A204.1 (cell line): ENCODE measurements at regions not wholly inside any gene's neighbourhood (a gene's known extent, or its start where the extent isn't known, plus 50 kb on each side); places are given as distances from the start of the nearest gene placed in this dataset.
"Not testable (repeated sequence)": the region's sequence is repeated elsewhere in the genome, so short reads cannot be mapped to it uniquely, and the experiment has no call there.

Experiments used
- FAIRE-seq: peaks from 2 replicates; lab custom pipeline; 2012; peaks lifted over from hg19 to GRCh38; lab: Jason Lieb, UNC

DNA sequence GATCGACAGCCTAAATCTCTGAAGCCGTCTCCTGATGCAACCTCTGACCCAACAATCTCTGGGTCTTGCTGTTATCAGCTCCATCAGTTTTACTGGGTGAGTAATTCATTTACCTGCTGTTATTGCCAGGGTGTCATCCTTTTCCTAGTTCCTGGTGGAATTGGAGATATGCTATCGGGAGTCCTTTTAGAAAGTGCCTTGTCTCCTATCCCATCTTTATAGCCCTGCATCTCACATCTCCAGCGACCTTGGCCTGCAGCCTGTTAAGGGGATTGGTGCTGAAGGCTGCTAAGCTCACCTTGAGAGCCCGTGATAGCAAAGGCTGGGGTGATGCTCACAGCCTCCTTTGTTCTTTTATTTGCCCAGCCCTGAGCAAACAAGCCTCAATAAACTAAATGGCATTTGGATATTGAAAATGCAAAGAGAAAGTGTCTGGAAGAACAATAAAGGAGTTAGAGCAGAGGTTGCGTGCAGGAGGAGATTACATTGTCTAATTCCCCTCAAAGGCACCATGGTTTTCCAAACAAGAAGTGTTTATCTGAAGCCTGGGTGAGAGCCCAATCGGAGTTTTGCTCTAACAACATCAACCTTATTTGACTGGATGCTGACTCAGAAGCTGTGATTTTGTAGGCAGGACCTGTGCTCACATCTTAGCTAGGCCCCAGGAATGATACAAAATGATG, 101.8 kb downstream of the RPLP1 start:
- FAIRE-seq: no peak

DNA sequence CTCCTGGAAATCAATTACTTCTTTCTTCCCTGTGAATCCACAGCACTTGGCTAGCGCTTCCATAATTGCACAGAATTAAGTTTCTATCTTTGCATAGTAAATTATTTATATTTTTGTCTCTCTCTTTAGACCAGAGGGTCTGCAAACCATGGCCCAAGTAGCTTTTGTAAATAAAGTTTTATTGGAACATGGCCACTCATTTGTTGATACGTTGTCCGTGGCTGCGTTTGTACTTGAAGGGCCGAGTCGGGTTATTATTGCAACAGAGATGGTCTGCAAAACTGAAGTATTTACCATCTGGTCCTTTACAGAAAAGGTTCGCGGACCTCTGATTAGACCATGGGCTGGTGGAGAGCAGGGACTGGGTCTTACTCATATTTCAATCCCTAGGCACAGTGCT, 102.5 kb downstream of the RPLP1 start:
- FAIRE-seq: no peak

DNA sequence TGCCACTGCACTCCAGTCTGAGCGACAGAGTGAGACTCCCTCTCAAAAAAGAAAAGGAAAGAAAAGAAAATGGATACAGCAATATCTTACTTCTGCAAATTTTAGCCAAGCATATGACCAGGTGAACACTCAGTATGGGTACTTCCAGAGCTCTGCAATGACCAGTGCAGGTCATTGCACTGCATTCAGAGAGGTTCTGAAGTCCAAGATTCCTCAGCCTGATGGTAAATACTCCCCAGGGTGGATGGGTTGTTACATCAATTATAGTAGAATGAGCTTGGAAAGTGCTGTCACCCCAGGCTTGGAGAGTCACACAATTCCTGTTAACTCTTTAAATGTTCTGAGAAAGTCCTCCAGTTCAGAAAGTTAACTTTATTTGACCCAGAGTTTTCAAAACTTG, 103.7 kb downstream of the RPLP1 start:
- no peak for FAIRE-seq

DNA sequence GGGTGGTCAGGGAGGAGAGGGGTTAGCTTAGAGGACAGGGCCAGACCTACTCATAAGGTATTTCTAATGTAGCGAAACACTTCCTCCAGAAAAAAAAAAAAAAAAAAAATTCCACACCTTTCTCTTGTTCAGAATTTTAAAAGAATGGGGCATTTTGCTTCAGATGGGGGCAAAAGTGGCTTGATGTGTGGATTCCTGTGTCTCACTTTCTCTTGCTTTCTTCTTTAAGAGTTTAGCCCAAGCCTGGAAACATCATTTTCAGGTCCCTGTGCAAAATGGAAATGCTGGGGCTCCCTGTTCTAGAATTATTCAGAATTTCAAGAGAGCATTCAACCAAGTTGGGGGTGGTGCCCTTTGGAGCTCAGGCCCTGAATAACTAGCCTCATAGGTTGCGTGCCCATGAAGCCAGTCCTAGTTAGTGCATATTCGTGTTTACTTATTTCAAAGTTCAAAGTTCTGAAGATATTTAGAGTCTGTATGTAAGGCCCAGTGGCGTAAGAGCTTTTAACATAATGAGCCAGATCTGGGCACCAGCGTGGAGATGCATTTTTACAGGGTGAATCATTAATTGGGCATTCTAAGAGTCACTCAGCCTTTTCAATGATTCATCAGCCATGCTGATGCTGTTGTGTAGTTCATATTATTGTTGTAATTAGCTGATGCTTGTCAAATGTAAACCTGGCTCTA, 104.5 kb downstream of the RPLP1 start:
- FAIRE-seq: no peak

DNA sequence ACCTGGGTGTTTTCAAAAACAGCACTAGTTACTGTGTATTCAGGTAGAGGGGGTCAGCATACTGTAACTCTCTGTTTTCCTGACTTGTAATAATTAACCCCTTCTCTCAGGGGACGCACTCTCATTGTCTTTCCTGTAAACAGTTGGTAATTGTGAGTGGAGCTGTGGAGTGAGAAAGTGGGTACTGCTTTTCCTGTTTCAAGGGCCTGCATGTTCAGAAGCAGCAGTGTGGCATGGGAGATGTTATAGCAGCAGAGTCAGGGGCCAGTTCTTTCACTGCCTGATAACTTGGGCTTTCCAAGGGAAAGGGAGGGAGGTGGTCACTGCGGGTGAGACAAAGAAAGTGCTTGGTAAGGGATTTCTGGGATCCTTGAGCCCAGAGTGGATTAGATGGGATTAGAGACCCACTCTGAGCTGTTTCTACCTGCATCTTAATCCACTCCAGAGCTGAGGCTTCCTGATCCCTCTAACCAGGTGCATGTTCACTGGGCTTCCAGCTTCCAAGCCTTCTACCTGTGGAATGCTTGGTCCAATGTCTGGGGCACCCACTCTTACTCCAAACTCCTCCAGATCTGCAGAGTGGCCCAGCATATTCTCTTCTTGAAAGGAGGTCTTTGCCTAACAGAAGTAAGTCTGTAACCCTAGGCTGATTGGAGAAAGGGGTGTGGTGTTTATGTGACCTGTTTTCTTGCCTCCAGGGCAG, 105.2 kb downstream of the RPLP1 start:
- no peak for FAIRE-seq

DNA sequence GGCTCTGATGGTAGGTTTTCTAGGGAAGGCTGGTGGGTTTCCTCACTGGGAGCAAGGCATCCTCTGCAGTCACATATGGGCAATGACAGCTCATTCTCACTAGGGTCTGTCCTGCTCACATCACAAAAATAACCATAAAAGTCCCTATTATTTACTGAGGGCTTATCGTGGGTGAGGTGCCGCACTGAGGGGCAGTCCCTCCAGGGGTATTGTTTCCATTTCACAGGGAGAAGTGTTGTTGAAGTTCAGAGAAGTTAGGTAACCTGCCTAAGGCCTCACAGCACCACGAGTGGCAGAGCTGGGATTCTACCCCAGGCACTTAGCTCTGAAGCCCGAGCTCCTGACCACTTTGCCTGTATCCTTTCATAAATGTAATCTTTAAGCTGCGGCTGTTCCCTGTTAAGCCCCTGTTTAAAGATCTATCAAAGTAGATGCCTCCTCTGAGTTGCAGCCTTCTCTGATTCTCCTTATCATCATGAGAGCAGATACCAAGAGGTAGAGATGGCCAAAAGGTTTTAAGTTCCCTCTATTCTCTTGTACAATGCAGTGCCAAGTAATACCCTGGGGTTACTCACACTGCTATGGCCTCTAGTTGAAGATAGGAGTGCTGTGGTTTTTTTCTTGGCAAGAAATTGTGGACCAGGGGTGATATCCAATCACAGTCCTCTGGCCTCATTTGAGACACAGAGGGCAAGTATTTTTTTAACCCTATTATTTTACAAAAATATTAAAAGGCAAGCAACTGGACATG, 107.0 kb downstream of the RPLP1 start:
- FAIRE-seq: no peak

DNA sequence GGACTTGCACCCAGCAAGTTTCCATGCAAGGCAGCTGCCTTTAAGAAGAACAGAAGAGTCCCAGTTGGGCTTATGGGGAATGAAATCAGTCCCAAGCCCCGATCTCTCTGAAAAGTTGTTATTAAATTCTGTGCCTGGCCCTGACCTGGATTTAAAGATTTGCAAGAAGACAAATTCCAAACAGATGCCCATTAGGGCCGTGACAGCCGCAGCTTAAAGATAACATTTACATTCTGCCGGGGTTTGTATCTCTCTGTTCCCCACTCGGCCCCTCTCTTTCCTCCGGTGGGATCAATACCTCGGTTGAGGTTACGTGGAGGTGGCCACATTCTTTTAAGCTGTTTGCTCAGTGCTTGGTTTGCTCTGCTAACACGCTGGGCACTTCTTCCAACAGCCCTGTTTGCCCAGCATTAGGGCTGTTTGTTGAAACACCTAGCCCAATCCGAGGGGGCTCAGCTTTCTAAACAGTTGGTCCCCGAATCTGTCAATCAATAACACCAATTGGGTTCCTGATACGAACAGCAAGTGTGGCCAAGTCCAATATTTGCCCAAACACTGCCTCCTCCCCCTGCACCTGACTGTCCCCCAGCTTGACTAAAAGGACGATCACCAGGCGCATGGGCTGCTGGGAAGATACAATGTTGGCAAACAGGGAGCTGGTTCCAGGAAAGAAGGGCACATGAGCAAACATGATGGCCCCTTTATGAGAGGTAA, 108.6 kb downstream of the RPLP1 start:
- FAIRE-seq: no peak

DNA sequence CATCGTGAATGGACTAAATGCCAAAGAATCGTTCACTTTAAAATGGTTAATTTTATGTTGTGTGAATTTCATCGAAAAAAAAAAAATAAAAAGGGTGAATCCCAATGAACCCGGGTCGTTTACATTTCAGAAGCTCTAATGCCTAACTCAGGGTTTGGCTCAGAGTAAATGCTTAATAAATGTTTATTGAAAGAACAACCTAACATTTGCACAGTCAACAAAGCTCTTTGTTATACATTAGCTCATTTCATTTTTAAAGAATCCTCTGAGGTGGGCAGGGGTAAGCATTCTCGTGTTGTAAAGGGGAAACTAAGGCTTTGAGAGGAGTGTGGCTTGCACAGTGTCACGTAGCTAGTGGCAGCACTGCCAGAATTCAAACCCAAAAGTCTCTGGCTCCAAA, 109.5 kb downstream of the RPLP1 start:
- no peak for FAIRE-seq

DNA sequence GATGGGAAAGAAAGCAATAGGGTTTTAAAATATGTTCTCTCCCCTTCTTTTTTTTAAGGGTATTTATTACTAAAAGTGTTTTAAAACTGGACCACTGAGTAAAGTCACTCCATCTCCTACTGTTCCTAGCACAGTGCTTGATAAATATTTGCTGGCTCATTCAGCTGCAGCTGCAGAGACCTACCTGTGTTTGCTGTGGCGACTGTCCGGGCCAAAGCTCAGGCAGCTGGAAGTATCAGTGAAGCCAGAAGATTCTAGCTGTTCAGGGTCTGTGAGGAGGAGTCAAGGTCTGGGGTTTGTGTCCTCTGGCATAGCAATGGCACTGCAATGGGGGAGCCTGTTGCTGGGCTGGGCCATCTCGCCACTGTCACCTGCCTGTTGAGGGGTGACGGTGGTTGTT, 109.9 kb downstream of the RPLP1 start:
- no peak for FAIRE-seq

DNA sequence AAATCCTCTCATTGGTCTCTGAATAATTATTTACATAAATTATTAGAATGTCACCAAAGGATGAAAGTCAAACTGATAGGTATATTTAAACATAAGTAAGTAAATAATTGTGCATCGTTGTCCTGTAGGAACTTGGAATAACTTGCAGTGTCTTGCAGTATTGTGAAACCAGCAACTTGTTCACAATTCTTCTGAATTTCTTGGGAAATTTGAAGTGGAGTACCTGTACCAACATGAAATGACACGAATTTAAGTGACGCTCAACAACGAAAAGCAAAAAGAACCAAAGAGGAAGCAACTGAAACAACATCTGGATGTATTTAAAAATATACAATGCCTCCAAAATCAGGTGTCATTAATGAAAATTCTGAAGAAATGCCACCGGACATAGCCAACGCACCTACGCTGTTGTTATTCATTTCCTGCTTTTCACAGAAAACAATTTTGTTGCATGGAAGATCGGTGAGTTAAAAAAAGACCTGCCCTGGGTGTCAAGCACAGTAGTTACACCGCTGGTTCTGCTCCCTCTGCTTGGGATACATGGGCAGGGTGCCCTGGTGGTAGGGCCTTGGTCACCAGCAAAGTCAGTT, 112.5 kb downstream of the RPLP1 start:
- FAIRE-seq: no peak

DNA sequence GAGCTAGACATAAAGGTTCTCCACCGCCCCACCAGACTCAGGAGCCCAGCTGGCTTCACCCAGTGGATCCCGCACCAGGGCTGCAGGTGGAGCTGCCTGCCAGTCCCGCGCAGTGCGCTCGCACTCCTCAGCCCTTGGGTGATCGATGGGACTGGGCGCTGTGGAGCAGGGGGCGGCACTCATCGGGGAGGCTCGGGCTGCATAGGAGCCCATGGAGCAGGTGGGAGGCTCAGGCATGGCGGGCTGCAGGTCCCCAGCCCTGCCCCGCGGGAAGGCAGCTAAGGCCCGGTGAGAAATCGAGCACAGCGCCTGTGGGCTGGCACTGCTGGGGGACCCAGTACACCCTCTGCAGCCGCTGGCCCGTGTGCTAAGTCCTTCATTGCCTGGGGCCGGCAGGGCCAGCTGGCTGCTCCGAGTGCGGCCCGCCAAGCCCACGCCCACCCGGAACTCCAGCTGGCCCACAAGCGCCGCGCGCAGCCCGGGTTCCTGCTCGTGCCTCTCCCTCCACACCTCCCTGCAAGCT, 114.7 kb downstream of the RPLP1 start:
- FAIRE-seq: not testable (repeated sequence)

DNA sequence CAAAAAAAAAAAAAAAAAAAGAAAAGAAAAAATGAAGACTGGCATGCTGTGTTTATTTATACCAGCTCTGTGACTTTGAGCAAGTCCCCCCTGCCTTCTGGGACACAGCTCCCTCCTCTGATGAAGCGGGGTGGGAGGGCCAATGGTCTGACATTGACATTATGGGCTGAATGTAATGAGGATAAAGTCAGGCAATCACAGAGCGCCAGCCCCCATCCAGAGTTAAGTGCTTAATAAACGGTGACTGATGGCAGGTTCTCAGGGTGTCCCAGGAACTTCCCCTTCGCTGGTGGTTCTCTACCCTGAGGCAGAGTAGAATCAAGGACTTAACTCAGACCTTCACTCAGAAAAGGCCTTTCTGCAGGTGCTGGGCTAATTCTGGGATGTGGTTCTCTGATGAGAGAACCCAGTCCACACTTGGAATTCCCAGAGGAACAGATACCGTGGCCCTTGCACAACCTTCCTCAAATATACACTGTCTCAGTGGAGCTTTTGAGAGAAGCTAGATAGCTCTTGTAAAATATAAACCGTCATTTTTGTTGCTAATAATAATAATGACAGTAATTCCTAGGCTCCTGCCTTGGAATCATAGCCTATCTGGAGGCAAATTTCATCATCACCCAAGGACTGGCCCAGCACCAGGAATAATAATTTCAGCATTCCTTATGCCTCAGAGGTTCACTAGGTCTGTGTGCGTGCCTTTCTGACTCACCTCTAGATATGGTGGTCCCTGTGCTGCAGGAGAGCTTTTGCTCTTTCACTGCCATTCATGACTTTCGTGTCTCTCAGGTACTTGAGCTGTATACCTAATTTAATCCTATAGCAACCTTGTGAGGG, 115.8 kb downstream of the RPLP1 start:
- no peak for FAIRE-seq

DNA sequence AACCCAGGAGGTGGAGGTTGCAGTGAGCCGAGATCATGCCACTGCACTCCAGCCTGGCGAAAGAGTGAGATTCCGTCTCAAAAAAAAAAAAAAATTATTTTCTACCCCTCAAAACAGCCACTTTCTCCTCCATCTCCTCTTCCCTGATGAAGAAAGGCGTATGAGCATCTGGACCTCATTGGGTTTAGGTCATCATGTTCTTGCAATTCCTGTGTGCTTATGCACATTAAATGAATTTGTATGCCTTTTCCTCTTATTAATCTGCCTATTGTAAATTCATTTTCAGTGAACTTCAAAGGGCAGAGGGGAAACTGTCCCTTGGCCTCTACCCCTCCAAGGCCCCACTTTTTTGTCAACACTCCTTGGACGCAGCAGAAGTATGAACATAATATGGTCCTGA, 117.8 kb downstream of the RPLP1 start:
- FAIRE-seq: no peak

DNA sequence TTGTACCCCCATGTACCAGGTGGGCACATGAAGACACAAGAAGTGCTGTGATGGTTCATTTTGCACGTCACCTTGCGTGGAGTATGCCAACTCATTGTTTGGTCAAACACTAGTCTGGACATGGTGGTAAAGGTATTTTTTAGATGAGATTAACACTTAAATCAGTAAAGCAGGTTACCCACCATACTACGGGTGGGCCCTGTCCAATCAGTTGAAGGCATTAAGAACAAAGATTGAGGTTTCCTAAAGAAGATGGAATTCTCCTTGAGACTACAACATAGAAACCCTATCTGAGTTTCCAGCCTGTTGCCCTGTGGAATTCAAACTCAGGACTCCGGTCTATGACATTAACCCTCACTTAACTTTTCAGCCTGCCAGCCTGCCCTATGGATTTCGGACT, 118.4 kb downstream of the RPLP1 start:
- no peak for FAIRE-seq

DNA sequence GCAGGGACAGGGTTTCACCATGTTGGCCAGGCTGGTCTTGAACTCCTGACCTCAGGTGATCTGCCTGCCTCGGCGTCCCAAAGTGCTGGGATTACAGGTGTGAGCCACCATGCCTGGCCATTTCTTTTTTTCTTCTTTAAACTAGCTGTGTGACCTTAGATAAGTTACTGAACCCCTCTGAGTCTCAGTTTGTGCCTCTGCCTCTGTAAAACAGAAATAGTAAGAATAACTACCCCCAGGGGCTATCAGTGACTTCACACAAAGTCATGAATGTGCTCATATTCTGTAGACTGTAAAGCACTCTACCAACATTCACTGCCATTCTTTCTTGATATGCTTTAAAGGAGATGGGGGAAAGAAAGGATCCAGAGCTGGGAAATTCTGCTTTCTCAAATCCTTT, 120.7 kb downstream of the RPLP1 start:
- FAIRE-seq: not testable (repeated sequence)

DNA sequence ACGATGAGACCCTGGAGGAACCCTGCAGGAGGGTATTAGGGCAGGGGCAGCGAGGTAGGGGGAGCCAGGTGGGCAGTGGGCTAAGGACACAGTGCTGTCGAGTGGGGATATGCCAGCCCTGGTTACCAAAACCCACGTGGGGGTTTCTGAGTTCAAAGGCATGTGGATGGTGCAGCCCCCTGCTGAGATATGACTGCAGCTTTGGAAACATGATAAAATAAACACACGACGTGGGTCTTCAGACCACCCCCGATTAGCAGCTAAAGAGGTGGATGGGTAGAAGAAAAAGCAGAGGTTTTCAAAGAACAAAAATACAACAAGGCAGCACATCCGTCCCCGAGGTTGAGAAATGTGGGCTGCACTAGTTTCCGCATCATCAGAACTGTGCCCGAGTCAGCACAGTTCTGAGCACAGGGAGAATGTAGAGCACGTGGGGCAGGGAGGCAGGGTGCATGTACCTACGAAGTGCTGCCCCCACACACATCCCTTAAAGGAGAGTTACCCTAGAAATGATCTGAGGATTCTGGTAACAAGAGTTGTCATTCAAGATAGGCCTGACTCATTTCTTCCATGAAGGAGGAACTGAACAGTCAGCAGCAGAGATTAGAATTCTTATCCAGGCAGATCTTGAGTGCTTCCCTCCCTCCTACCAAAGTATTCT, 121.3 kb downstream of the RPLP1 start:
- FAIRE-seq: no peak

DNA sequence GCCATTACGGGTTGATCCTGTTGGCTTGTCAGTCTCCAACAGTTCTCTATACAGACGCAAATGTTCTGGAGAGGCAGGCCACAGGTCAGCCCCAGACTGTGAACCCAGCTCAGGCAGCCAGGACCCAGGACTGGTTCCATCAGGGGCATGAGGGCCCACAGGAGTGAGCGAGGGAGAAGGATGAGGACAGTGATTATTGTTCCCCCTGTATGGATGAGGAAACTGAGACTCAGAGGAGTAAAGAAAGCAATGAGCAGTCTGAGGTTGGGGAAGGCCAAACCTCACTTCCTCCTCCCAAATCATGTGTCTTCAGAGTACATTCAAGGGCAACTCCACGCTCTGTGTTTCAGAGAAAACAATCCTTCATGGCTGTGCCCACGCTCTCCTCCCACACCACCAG, 121.9 kb downstream of the RPLP1 start:
- FAIRE-seq: no peak

DNA sequence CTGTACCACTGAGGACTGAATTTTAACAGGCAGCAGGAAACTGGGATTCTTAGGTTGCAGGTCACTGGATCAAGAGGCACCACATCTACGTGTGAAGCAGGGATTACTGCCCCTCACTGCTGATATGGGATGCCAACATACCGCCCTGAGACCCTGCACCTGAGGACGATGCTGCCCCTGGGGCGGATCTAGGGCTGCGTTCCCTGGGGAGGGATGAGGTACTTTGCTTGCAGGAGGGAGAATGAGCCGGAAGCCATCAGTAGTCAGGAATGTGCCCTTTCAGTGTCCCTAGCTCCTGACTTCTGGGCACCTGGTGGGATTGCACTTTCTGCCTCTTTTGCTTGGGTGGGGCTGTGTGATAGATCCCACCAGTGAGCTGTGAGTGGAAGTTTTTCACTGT, 122.8 kb downstream of the RPLP1 start:
- no peak for FAIRE-seq

DNA sequence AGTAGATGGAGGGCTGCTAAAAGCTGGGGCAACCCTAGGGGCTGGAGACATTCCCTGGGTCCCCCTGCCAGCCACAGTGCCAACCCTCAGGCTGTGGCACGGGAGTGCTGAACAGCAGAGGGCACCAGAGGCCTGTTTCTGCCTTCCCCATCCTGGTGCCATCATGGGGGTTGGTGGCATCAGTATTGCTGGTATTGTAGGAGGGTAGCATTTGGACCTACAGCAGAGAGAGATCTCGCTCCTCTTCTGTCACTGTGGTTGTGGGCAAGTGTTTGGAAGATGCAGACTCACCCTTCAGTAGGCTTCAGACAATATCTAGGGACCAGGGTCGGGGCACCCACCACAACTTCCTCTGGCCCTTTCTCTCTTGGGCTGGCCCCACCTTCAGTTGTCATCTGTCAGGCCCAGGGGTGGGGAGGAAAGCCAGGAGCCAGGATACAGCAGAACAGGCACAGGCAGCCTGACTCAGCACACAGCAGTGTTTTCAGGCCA, 123.5 kb downstream of the RPLP1 start:
- FAIRE-seq: no peak

DNA sequence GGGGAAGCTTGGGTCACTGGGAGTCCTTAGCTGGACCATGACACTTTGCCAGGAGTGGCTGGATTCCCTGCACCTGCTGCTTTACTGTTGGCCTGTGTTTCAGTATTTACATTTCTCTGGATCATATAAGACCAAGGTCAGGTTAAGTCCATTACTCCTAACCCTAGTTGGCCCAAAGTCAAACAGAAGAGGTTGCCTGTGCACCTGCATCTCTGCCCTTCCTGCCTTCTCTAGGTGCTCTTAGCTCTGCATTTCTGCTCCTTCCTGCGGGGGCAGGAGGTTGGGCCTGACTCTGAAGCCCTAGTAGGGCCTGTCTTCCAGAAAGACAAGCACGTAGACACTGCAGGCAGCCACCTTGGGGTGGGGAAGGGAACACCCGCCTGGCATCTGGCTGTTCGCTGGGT, 124.3 kb downstream of the RPLP1 start:
- FAIRE-seq: no peak
